PC-9 (cell line): ENCODE measurements at regions not wholly inside any gene's neighbourhood (a gene's known extent, or its start where the extent isn't known, plus 50 kb on each side); places are given as distances from the start of the nearest gene placed in this dataset.

Experiments used
- BruUV-seq: library from RNA; stranded (reverse); fragments of 400-500 nt; replicated peaks from 2 replicates; lab custom pipeline; 2021; lab: Mats Ljungman, UMichigan
- CTCF ChIA-PET: fragments of 300-600 bp; sonication (Branson Sonifier 250); formaldehyde crosslinking; loops from one replicate; lab custom pipeline; 2022; ENCODE audit warnings: antibody characterized with exemption; lab: Charles Lee
- POLR2A ChIA-PET: fragments of 300-600 bp; sonication (Branson Sonifier 250); formaldehyde crosslinking; loops from one replicate; lab custom pipeline; 2022; ENCODE audit warnings: antibody characterized with exemption; ENCODE audit not compliant: unreplicated experiment; lab: Charles Lee
- DNase-seq, 2 experiments: peaks; one replicate each; pipeline versions ENCODE4 v3.0.0 to v3.0.0-alpha.2; 2015 to 2022; ENCODE audit warnings: mixed read lengths in 1 of 2
- H2AFZ ChIP-seq: fragments of 200-600 bp; sonication (generic); 2 replicates; pipeline ENCODE4 v1.8.1; 2017; ENCODE audit warnings: antibody characterized with exemption
- H3F3A ChIP-seq: fragments of 200-600 bp; sonication (generic); 2 replicates; pipeline ENCODE4 v1.8.1; 2017; ENCODE audit warnings: antibody characterized with exemption, mild to moderate bottlenecking, low read depth; ENCODE audit not compliant: insufficient read depth
- H3K27ac ChIP-seq: fragments of 200-600 bp; sonication (generic); 2 replicates; pipeline ENCODE4 v1.6.1; 2016; ENCODE audit warnings: mixed run types
- H3K27me3 ChIP-seq: fragments of 200-600 bp; sonication (generic); 2 replicates; pipeline ENCODE4 v1.6.1; 2016; ENCODE audit warnings: low read depth, mixed run types; ENCODE audit not compliant: insufficient read depth
- H3K36me3 ChIP-seq: fragments of 200-600 bp; sonication (generic); 2 replicates; pipeline ENCODE4 v1.6.1; 2016; ENCODE audit warnings: low read depth, mixed run types
- H3K4me1 ChIP-seq: fragments of 200-600 bp; sonication (generic); replicated peaks from 2 replicates; pipeline ENCODE4 v1.6.1; 2016; ENCODE audit warnings: mixed run types; ENCODE audit not compliant: insufficient read depth
- H3K4me2 ChIP-seq: fragments of 200-600 bp; sonication (generic); 2 replicates; pipeline ENCODE4 v1.6.1; 2017; ENCODE audit warnings: mixed run types
- H3K4me3 ChIP-seq: fragments of 200-600 bp; sonication (generic); 2 replicates; pipeline ENCODE4 v1.6.1; 2016; ENCODE audit warnings: mixed run types
- H3K79me2 ChIP-seq: fragments of 200-600 bp; sonication (generic); 2 replicates; pipeline ENCODE4 v1.6.1; 2017; ENCODE audit warnings: low read depth, mixed run types
- H3K9me2 ChIP-seq: fragments of 200-600 bp; sonication (generic); 2 replicates; pipeline ENCODE4 v1.8.1; 2017; ENCODE audit warnings: mild to moderate bottlenecking; ENCODE audit not compliant: insufficient read depth
- H3K9me3 ChIP-seq: fragments of 200-600 bp; sonication (generic); 2 replicates; pipeline ENCODE4 v1.8.1; 2016; ENCODE audit warnings: low read depth; ENCODE audit not compliant: insufficient read depth
- H4K20me1 ChIP-seq: fragments of 200-600 bp; sonication (generic); 2 replicates; pipeline ENCODE4 v1.8.1; 2017; ENCODE audit not compliant: insufficient read depth
- EZH2 ChIP-seq: fragments of 200-600 bp; sonication (generic); IDR thresholded peaks from 2 replicates; pipeline ENCODE4 v1.8.0; 2017; ENCODE audit warnings: antibody characterized with exemption, low read depth
- intact Hi-C: fragments of 100-400 bp; cut with micrococcal nuclease; formaldehyde crosslinking; loops from one replicate; pipeline ENCODE4 v1.10.0; 2022; ENCODE audit not compliant: unreplicated experiment
- TF ChIP-seq, protein P1 (sequence below): fragments of 200-600 bp; sonication (generic); conservative IDR thresholded peaks from 2 replicates; pipeline ENCODE4 v1.6.1; 2017; ENCODE audit warnings: mixed run types, antibody characterized with exemption, mild to moderate bottlenecking, moderate library complexity

DNA sequence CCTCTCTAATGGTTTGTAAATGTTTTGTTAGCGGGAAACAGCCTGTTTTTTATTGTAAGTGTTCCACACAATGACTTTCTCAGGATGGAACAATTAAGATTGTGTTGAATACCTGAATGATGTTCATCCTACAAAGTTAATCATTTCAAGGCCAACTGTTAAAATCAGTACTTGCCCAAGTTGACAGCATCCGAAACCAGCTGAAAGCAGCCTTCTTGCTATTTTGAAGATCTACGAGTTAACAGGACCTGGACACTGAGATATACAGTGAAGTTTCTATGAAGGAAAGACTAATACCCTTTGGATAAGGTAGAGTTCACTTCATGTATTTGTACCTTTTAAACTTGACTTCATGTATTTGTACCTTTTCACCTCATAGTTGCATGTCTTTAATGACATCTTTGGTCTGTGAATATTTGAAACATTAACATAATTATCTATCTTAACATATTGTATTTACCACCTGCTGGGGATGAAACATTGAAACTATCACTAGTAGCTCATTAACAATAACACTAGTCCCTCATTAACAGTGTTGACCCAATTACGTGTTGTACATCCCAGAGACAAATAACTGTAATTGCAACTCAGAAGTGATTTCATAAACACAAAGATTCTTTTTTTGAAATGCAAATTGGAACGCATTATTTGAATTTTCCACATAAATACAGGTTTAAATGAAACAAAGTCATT, 556.0 kb upstream of the MEX3C start:
- H2AFZ ChIP-seq = no peak overlapping the region
- no peaks in the 10 kb centered on the region for H3K79me2 ChIP-seq
- TF ChIP-seq, protein P1, sequence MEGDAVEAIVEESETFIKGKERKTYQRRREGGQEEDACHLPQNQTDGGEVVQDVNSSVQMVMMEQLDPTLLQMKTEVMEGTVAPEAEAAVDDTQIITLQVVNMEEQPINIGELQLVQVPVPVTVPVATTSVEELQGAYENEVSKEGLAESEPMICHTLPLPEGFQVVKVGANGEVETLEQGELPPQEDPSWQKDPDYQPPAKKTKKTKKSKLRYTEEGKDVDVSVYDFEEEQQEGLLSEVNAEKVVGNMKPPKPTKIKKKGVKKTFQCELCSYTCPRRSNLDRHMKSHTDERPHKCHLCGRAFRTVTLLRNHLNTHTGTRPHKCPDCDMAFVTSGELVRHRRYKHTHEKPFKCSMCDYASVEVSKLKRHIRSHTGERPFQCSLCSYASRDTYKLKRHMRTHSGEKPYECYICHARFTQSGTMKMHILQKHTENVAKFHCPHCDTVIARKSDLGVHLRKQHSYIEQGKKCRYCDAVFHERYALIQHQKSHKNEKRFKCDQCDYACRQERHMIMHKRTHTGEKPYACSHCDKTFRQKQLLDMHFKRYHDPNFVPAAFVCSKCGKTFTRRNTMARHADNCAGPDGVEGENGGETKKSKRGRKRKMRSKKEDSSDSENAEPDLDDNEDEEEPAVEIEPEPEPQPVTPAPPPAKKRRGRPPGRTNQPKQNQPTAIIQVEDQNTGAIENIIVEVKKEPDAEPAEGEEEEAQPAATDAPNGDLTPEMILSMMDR = no peak
- TF ChIP-seq EZH2 = no peak
- CTCF ChIA-PET = no interaction called here
- no TSS peak for BruUV-seq
- H3K27ac ChIP-seq = no peak overlapping the region
- intact Hi-C loops = no loop called here
- no peaks in the 10 kb centered on the region for H3K9me2 ChIP-seq
- H3K4me3 ChIP-seq = no peak overlapping the region
- DNase-seq = no peak
- POLR2A ChIA-PET = no interaction called here
- H3K36me3 ChIP-seq = no peaks in the 10 kb centered on the region
- H3K4me2 ChIP-seq = no peak overlapping the region
- 0 out of 2 replicates have a peak, but pooled peaks cover 5% of the 10 kb centered on the region for H3K27me3 ChIP-seq
- no peaks in the 10 kb centered on the region for H4K20me1 ChIP-seq
- H3K9me3 ChIP-seq = no peaks in the 10 kb centered on the region
- H3K4me1 ChIP-seq = no peaks in the 10 kb centered on the region
- no peaks in the 10 kb centered on the region for H3F3A ChIP-seq

DNA sequence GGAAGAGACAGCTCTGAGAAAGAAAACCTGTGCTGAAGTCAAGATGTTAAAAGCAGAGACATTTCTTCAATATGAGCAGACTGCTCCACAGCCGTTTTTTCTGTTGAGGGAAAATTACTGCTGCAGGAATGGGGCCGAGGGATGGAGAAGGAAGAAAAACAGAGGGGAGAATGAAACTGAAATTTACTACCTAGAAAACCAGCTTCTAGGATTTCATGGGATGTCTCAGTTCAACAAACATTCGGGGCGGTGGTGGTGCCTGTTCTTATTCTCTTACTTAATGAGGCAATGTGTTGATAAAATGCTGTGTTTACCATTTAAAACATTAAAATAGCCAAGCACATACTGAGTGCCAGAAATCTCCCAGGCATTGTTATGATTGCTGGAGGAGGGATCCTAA, 557.1 kb upstream of the MEX3C start:
- CTCF ChIA-PET = no interaction called here
- H3K4me2 ChIP-seq = no peak overlapping the region
- no TSS peak for BruUV-seq
- H3K9me3 ChIP-seq = no peaks in the 10 kb centered on the region
- TF ChIP-seq EZH2 = no peak
- TF ChIP-seq, protein P1 = no peak
- no peak for DNase-seq
- H3K4me3 ChIP-seq = no peak overlapping the region
- no peaks in the 10 kb centered on the region for H3K4me1 ChIP-seq
- H3K36me3 ChIP-seq = no peaks in the 10 kb centered on the region
- intact Hi-C loops = no loop called here
- no peak overlapping the region for H2AFZ ChIP-seq
- no peaks in the 10 kb centered on the region for H4K20me1 ChIP-seq
- H3K27ac ChIP-seq = no peak overlapping the region
- no peaks in the 10 kb centered on the region for H3K9me2 ChIP-seq
- POLR2A ChIA-PET = no interaction called here
- no peaks in the 10 kb centered on the region for H3F3A ChIP-seq
- H3K27me3 ChIP-seq = 0 out of 2 replicates have a peak, but pooled peaks cover 5% of the 10 kb centered on the region
- H3K79me2 ChIP-seq = no peaks in the 10 kb centered on the region

DNA sequence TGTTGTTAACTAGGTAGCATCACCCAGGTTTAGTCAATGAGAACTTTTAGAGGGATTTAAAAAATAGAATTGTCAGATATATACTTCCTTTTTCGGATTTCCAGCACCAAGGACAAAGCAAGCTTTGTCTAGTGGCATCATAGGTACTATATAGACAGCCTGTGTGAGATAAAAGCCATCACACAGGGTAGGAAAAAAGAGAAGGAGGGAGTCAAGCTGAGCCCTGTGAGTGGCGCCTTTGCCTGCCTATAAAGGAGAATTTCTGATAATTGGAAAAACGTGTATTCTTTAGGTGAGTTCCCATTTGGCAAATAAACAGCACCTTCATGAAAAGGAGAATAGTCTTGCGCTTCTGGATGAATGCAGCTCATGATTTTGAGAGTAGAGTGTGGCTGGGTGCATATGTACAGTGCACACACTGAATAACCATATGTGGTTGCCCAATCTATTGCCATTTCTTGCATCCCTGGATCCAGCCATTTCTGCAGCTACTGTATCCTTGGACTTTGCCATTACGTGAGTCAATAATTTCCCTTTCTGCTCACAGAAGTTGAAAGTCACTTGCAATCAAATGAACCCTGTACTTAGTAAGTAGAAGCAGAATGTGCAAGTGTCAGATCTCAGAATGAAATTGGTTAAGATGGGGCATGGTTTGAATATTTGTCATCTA, 559.9 kb upstream of the MEX3C start:
- Histone ChIP-seq H3K4me1 (no peaks in the 10 kb centered on the region), H3K79me2 (no peaks in the 10 kb centered on the region), H3K4me2 (no peak overlapping the region), H3K36me3 (no peaks in the 10 kb centered on the region), H3K9me3 (no peaks in the 10 kb centered on the region), H3K27ac (no peak overlapping the region), H3K27me3 (0 out of 2 replicates have a peak, but pooled peaks cover 2% of the 10 kb centered on the region), H3K9me2 (no peaks in the 10 kb centered on the region), H2AFZ (no peak overlapping the region), H3F3A (no peaks in the 10 kb centered on the region), H3K4me3 (no peak overlapping the region), H4K20me1 (no peaks in the 10 kb centered on the region)
- no TSS peak for BruUV-seq
- TF ChIP-seq, protein P1 = no peak
- TF ChIP-seq EZH2 = no peak
- ChIA-PET CTCF (no interaction called here), POLR2A (no interaction called here)
- intact Hi-C loops = no loop called here
- DNase-seq = no peak
